GM19239 (cell line): ENCODE measurements at regions not wholly inside any gene's neighbourhood (a gene's known extent, or its start where the extent isn't known, plus 50 kb on each side); places are given as distances from the start of the nearest gene placed in this dataset.
A peak's percentile ranks its signal among the peaks of the same experiment; 100 is the strongest.

Experiments
- DNase-seq: peaks from one replicate; pipeline ENCODE4 v3.0.0; 2011; ENCODE audit warnings: low spot score; ENCODE audit not compliant: insufficient read length
- FAIRE-seq: peaks from 2 replicates; lab custom pipeline; 2011; peaks lifted over from hg19 to GRCh38; lab: Jason Lieb, UNC

GRCh38 chr17:33352526-33352925, 59.4 kb upstream of the ASIC2 start:
- no peak for DNase-seq

GRCh38 chr17:33356266-33356665, 63.2 kb upstream of the ASIC2 start:
- FAIRE-seq (no peak), DNase-seq (no peak)

More at GRCh38 chr17:33352526-33352925, 59.4 kb upstream of the ASIC2 start:
- FAIRE-seq, result no peak

DNA sequence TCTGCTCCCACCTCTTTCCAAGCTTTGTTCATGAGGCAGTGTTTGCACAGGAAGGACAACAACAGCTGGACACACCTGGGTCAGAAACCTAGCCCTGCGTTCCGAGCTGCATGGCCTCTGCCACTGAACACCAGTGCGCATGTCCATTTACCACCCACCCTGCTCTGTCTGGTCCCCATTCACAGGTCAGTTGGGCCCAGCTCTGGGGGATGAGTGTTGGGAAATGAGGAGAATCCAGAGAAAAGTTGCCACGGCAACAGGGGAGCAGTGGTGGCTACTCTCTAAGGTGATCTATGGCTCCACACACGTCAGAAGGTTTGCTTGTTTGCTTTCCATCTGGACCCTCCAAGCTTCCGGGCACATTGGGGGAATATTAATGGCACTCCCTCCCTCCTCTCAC, 70.4 kb upstream of the ASIC2 start:
- FAIRE-seq, result no peak

DNA sequence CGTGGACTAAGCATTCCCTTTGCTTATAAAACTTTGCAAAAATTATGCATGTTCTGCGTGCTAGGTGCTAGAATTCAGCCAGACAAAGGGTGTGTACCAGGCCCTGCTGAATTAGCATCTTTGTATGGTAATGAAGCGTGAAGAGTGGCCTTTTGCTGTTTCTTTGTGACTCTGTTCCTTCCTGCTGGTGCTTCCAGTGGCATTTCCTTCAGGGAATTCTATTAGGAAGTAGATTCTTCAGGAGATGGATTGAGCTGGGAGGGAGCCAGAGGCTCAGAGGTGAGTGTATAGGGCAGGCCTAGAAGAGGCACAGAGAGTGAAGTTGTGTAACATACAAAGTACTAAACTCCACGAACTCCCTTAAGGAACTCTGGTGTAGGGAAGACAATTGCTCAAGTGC, 73.9 kb upstream of the ASIC2 start:
- no peak for FAIRE-seq
- DNase-seq, result no peak

More for the DNA sequence above, 70.4 kb upstream of the ASIC2 start:
- DNase-seq, result no peak

GRCh38 chr17:33369149-33369548, 76.1 kb upstream of the ASIC2 start:
- no peak for DNase-seq
- FAIRE-seq, result no peak

DNA sequence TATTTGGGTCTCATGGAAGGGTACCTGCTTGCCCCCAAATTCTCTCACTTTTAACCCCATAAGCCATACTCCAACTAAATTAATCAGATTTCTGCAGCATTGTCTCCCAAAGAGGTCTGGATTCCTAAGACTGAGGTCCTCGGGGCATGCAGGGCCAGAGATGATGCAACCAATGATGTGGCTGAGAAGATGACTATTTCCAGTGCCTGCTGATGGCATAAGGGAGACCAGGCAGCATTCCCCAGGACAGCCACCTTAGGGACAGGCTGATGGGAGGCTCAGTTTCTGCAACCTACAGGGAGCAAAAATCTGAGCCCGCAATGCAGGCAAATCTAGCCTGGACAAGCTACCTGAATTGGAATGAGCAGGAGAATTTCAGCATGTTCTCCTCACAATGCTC, 76.8 kb upstream of the ASIC2 start:
- FAIRE-seq, result no peak

DNA sequence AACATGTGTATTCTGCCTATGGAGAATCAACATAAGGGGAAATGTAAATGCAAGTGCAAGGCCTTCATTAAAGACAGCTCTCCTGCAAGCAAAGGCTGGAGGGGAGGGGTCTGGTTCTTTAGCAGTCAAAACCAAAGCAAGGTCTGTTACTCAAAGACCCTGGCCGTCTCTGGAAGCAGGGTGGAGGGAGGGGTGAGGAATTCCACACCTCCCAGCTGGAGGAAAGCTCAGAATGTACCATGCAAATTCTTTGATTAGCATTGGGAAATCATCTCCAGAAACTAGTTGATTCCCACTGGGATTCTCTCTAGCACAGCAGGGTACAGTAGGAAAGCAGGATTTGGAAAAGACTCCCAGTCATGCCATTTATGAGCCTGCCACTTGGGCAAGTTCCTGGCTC, 77.3 kb upstream of the ASIC2 start:
- DNase-seq (no peak), FAIRE-seq (no peak)

More for the DNA sequence above, 76.8 kb upstream of the ASIC2 start:
- DNase-seq, result no peak

- FAIRE-seq (no peak), DNase-seq (no peak)
Measured at GRCh38 chr17:33371377-33371776, 78.3 kb upstream of the ASIC2 start.

GRCh38 chr17:33373273-33373672, 80.2 kb upstream of the ASIC2 start:
- FAIRE-seq, result peak; percentile 4
- no peak for DNase-seq

GRCh38 chr17:33375103-33375502, 82.0 kb upstream of the ASIC2 start:
- DNase-seq (no peak), FAIRE-seq (no peak)

DNA sequence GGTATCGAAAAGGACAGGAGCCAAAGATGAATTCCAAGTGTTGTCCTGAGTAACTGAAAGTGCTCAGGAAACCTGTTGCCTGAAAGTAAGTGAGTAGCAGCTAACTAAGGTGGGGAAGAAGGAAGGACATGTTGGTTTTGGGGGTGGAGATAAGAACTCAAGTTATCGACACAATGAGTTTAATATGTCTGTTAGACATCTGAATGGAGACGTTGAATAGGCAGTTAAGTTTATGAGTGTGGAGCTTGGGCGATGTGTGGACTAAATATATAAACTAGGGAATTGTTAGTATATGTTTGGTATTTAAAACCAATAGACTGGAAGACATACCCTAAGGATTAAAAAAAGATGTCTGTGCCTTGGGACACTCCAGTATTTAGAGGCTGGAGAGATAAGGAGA, 82.7 kb upstream of the ASIC2 start:
- DNase-seq (no peak), FAIRE-seq (no peak)

- DNase-seq, result no peak
- FAIRE-seq, result no peak
Measured at GRCh38 chr17:33377837-33378595, 84.9 kb upstream of the ASIC2 start.

DNA sequence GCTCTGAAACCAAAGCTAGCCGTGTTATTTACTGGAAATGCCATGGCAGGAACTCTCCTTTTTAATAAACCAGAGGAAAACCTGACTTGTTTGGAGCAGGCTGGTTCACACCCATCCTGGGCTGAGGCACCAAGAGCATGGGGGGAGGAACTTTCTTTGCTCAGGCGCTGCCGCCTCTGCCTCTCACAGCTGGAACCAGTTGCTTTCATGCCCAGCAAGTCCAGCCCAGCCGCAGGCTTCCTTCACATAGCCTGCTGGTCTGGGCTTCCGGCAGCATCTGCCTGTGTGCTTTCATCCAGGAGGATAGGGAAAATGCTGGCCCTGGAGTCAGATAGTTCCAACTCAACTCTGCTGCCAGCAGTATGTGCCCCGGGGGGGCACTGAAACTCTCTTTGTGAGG, 88.1 kb upstream of the ASIC2 start:
- no peak for FAIRE-seq
- no peak for DNase-seq

DNA sequence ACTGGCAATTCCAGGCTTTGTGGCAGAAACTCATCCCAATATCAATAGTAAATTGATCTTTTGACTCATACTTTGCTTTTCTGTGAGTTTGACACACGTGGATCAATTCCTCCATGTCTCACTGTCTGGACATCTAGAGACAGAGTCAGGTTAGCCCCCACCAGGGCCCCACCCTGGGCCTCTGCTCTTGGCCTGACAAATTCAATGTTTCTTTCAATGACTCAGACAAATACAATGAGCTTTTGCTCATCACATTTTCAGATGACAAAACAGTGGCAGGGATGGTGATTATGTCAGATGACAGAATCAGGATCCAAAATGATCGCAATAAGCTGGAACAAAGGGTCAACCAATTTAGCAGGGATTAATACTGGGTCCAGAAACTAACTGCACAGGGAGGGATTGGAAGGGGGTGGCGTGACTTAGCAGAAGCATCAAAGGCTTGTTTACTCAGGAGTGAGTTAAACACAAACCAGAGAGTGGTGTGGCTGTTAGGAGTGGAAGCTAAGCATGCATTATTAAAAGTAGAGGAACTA, 90.5 kb upstream of the ASIC2 start:
- FAIRE-seq, result no peak
- no peak for DNase-seq

DNA sequence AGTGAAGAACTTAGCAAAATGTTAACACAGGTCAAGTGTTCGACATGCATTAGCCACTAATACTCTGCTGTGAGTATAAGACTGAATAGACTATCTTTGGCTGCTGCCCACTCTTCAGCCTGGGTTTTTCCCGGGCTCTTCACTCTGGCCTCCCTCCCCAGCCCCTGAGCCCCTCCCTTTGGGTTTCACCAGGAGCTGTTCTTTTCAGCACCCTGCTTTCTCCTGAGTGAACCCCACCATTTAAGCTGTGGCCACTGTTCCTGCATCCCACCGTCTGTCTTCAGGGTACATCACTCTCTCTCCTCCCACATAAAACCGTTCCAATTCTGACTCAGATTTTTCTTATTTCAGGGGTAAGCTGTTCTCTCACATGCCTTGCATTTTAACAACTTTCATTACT, 92.0 kb upstream of the ASIC2 start:
- FAIRE-seq (no peak), DNase-seq (no peak)

DNA sequence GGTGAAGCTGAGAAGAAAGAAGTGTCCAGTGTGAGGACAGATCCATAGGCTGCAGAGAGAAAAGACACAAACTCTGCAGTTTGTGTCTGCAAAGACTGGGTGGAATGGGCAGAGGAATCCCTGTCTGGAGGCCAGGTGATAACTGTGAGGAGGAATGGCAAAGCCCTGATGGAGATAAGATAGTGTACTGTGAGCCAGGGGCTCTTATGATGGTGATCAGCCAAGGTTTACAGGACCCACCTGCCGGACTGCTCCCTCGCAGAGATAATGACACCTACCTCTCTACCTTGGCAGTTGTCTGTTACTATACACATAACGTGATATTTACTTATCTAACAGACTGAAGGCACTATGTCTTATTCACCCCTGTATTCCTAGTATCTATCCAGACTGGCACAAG, 92.6 kb upstream of the ASIC2 start:
- FAIRE-seq, result no peak

GRCh38 chr17:33387406-33387805, 94.3 kb upstream of the ASIC2 start:
- DNase-seq, result no peak

More for the DNA sequence above, 92.6 kb upstream of the ASIC2 start:
- no peak for DNase-seq

DNA sequence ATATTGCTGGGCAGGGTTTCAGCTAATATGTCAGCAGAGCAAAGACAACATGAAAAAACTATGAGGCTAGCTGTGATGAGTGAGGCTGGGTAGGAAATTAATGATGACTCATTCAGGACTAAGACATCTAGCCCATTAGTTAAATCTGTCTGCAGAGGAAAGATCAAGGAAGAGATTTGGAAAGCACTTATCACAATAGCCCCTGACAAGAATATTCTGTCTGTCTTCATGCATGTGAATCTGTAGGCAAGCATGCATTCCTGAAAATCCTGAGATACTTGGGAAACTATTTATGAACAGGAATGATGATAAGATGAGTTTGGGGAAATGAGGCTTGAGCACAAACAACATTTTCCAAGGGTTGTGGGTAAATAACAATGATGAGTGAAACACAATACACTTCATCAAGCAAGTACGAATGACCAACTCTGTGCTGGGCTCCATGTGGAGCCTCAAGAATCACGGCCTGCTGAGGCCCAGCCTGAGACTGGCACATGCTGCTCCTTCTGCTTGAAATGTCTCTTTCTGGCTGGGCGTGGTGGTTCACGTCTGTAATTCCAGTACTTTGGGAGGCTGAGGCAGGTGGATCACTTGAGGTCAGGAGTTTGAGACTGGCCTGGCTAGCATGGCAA, 96.5 kb upstream of the ASIC2 start:
- DNase-seq (no peak), FAIRE-seq (no peak)

More at GRCh38 chr17:33387406-33387805, 94.3 kb upstream of the ASIC2 start:
- FAIRE-seq, result no peak

DNA sequence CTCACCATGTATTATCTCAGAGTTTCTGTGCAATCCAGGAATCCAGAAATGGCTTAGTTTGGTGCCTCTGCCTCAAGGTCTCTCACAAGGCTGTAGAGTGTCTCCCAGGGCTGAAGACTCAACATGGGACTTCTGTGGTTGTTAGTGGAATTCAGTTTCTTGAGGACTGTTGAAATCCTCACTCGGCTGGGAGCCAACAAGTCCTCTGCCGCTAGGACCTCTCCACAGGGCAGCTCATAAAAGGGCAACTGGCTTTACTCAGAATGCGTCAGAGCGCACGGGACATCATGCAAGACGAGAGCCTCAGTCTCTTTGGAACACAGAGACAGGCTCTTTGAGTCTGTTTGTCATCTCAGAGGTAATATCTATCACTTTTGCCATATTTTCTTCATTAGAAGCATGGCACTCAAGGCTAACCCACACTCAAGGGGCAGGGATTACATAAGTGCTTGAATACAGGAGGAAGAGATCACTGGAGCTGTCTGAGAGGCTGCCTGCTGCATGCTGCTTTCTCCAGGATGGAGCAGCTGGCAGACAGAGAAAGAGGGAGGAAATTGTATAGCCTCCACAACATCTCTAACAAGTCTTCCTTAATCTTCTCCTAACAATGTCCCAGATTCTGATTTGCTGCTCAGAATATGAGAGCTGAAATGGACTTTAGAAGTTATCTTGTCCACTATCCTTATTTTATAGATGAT, 97.5 kb upstream of the ASIC2 start:
- DNase-seq, result no peak
- FAIRE-seq, result no peak

DNA sequence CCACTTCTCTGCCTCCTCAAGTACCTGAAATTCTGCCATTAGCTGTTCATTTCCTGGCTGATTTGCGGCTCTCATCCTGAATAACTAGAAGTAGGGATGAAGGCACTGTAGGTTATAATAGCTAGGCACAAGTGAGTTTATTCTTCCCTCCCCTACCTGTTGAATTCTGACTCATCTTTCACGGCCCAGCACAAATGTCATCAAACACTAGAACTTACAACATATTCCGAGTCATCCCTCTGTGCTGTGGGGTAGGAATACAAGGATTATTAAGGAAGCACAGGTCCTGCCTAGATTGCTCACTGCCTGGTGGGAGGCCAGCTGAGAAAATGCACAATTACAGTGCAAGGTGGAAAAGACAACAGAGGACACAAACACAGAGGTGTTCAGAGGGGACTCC, 103.7 kb upstream of the ASIC2 start:
- no peak for DNase-seq
- FAIRE-seq, result no peak

- no peak for DNase-seq
- FAIRE-seq, result no peak
Measured at GRCh38 chr17:33398386-33398785, 105.3 kb upstream of the ASIC2 start.
